Anterior cingulate cortex (tissue), 58 donors: ENCODE measurements at regions not wholly inside any gene's neighbourhood (a gene's known extent, or its start where the extent isn't known, plus 50 kb on each side); places are given as distances from the start of the nearest gene placed in this dataset.

Source experiments
- DNase-seq, 58 donors: peaks; one replicate each; lab custom pipeline; 2025; lab: John Stamatoyannopoulos, UW

GRCh38 chr7:15737601-15738000, 51.1 kb upstream of the MEOX2 start:
- DNase-seq = no peak
